K562 (cell line): ENCODE measurements at regions not wholly inside any gene's neighbourhood (a gene's known extent, or its start where the extent isn't known, plus 50 kb on each side); places are given as distances from the start of the nearest gene placed in this dataset.
A peak's percentile ranks its signal among the peaks of the same experiment; 100 is the strongest.

Experiments
- ATAC-seq: fragments of 200-7000 bp; cut with Tn5 transposase; 3 replicates; pipeline ENCODE4 v1.9.1; 2020; ENCODE audit warnings: moderate library complexity
- BruUV-seq: library from RNA; stranded (reverse); fragments of 400-500 nt; replicated peaks from 2 replicates; lab custom pipeline; 2021; lab: Mats Ljungman, UMichigan
- CTCF ChIA-PET: fragments of 300-600 bp; formaldehyde crosslinking; extraction: SDS; loops from one replicate; lab custom pipeline; 2021; ENCODE audit warnings: low intra/inter-chr PET ratio; lab: Yijun Ruan, JAX
- POLR2A ChIA-PET: fragments of 300-600, 350-650 bp; sonication (Branson Sonifier 250); formaldehyde crosslinking; extraction: SDS; loops from one replicate; lab custom pipeline; 2021; ENCODE audit warnings: antibody characterized with exemption, inconsistent platforms; lab: Yijun Ruan, JAX
- DNase-seq, 4 experiments: peaks; one replicate each; pipeline versions ENCODE4 v3.0.0 to v3.0.0-alpha.2; 2011 to 2018; ENCODE audit warnings: low spot score in 3 of 4, mixed read lengths in 3 of 4; ENCODE audit errors: extremely low read depth in 1 of 4
- FAIRE-seq: peaks from 2 replicates; lab custom pipeline; 2011; peaks lifted over from hg19 to GRCh38; lab: Jason Lieb, UNC
- H2AFZ ChIP-seq: 2 replicates; pipeline ENCODE4 v1.6.0; 2011; ENCODE audit warnings: low read depth, low read length, control low read depth, inconsistent platforms
- H3K27ac ChIP-seq: fragments of 200-600 bp; 3 replicates; pipeline ENCODE4 v1.8.0; 2011; ENCODE audit warnings: low read depth, mild to moderate bottlenecking, control low read depth, inconsistent platforms, low read length, moderate library complexity, mixed read lengths; ENCODE audit errors: extremely low read depth
- H3K27me3 ChIP-seq, 2 experiments: fragments of 300-600 bp in 1 of 2; 2 replicates in 1 of 2; 3 replicates in 1 of 2; pipeline versions ENCODE4 v1.6.0 to v1.8.0; 2011; ENCODE audit warnings: inconsistent platforms in 2 of 2, low read length in 2 of 2, mild to moderate bottlenecking in 1 of 2, mixed read lengths in 1 of 2, moderate library complexity in 1 of 2; ENCODE audit not compliant: control insufficient read depth in 2 of 2, insufficient read depth in 2 of 2
- H3K36me3 ChIP-seq: fragments of 300-600 bp; 3 replicates; pipeline ENCODE4 v1.8.0; 2011; ENCODE audit warnings: mild to moderate bottlenecking, low read length, inconsistent platforms; ENCODE audit not compliant: control insufficient read depth, insufficient read depth
- H3K4me1 ChIP-seq, 2 experiments: fragments of 200-600 bp in 1 of 2; replicated peaks in 1 of 2; 2 replicates in 1 of 2; 3 replicates in 1 of 2; pipeline versions ENCODE4 v1.5.1 to v1.8.0; 2011; ENCODE audit warnings: inconsistent platforms in 2 of 2, low read length in 2 of 2, mild to moderate bottlenecking in 1 of 2, mixed read lengths in 1 of 2, moderate library complexity in 1 of 2; ENCODE audit not compliant: control insufficient read depth in 2 of 2, insufficient read depth in 2 of 2
- H3K4me2 ChIP-seq: 2 replicates; pipeline ENCODE4 v1.6.1; 2011; ENCODE audit warnings: low read length, control low read depth, inconsistent platforms, mixed read lengths; ENCODE audit not compliant: insufficient read depth
- H3K4me3 ChIP-seq: fragments of 200-600 bp; sonication (generic), shearing (Covaris generic); 2 replicates; pipeline ENCODE4 v1.5.1; 2016; ENCODE audit warnings: control low read depth, inconsistent platforms
- H3K79me2 ChIP-seq: fragments of 200-600 bp; 3 replicates; pipeline ENCODE4 v1.8.0; 2011; ENCODE audit warnings: low read length, inconsistent platforms; ENCODE audit not compliant: control insufficient read depth, insufficient read depth
- H3K9ac ChIP-seq, 2 experiments: 2 replicates each; pipeline versions ENCODE4 v1.6.0 to v1.6.1; 2011; ENCODE audit warnings: low read depth in 2 of 2, low read length in 2 of 2, control low read depth in 1 of 2, inconsistent platforms in 1 of 2, mild to moderate bottlenecking in 1 of 2, mixed read lengths in 1 of 2; ENCODE audit not compliant: insufficient read depth in 1 of 2
- H3K9me1 ChIP-seq: one replicate; pipeline ENCODE4 v1.6.0; 2011; ENCODE audit warnings: inconsistent platforms, mild to moderate bottlenecking, low read length, moderate library complexity; ENCODE audit not compliant: control insufficient read depth, insufficient read depth
- H3K9me3 ChIP-seq: replicated peaks from 2 replicates; pipeline ENCODE4 v1.5.1; 2011; ENCODE audit warnings: low read depth, low read length, inconsistent platforms; ENCODE audit not compliant: control insufficient read depth, insufficient read depth
- H4K20me1 ChIP-seq: replicated peaks from 2 replicates; pipeline ENCODE4 v1.6.1; 2011; ENCODE audit warnings: low read length, inconsistent platforms, mixed read lengths; ENCODE audit not compliant: control insufficient read depth, insufficient read depth
- CBFA2T2 ChIP-seq: fragments of 450-650 bp; conservative IDR thresholded peaks from 2 replicates; pipeline ENCODE4 v1.6.1; 2017; ENCODE audit warnings: mild to moderate bottlenecking
- KLF1 ChIP-seq: fragments of 450-650 bp; IDR thresholded peaks from 2 replicates; pipeline ENCODE4 v1.6.1; 2016; ENCODE audit warnings: missing genetic modification characterization, missing compliant biosample characterization
- LARP7 ChIP-seq: fragments of 450-650 bp; IDR thresholded peaks from 2 replicates; pipeline ENCODE4 v1.6.1; 2016
- MCM3 ChIP-seq: fragments of 450-650 bp; IDR thresholded peaks from 2 replicates; pipeline ENCODE4 v1.6.1; 2016
- NFE2 ChIP-seq: IDR thresholded peaks from 2 replicates; pipeline ENCODE4 v1.6.1; 2014; ENCODE audit warnings: antibody characterized with exemption, low read depth
- PREB ChIP-seq: sonication (generic); formaldehyde crosslinking; IDR thresholded peaks from 2 replicates; pipeline ENCODE4 v1.8.1; 2023; ENCODE audit warnings: mild to moderate bottlenecking, missing genetic modification reagents
- RFX7 ChIP-seq: fragments of 250-450 bp; sonication (Bioruptor Pico); IDR thresholded peaks from 2 replicates; pipeline ENCODE4 v1.5.1; 2021; ENCODE audit warnings: mild to moderate bottlenecking
- SIX5 ChIP-seq, 2 experiments: IDR thresholded peaks; 2 replicates each; pipeline ENCODE4 v1.6.1; 2011; ENCODE audit warnings: low read length in 2 of 2, borderline replicate concordance in 1 of 2, low read depth in 1 of 2, mild to moderate bottlenecking in 1 of 2, moderate library complexity in 1 of 2; ENCODE audit not compliant: insufficient read depth in 1 of 2
- SRSF3 ChIP-seq: fragments of 200-400 bp; formaldehyde crosslinking; IDR thresholded peaks from 2 replicates; pipeline ENCODE4 v1.6.1; 2016; ENCODE audit warnings: mild to moderate bottlenecking, low read length, moderate library complexity; ENCODE audit not compliant: insufficient read depth
- TGIF2 ChIP-seq: sonication (generic); formaldehyde crosslinking; IDR thresholded peaks from 2 replicates; pipeline ENCODE4 v1.8.1; 2022; ENCODE audit warnings: mild to moderate bottlenecking, missing genetic modification reagents, moderate library complexity
- TRIM25 ChIP-seq: fragments of 450-650 bp; IDR thresholded peaks from 2 replicates; pipeline ENCODE4 v1.7.0; 2016; ENCODE audit warnings: borderline replicate concordance
- ZEB2 ChIP-seq: fragments of 450-650 bp; IDR thresholded peaks from 2 replicates; pipeline ENCODE4 v1.6.1; 2016
- ZFPM2 ChIP-seq: fragments of 250-450 bp; sonication (Bioruptor Pico); IDR thresholded peaks from 2 replicates; pipeline ENCODE4 v1.5.1; 2022; ENCODE audit warnings: mild to moderate bottlenecking
- ZNF507 ChIP-seq: conservative IDR thresholded peaks from 2 replicates; pipeline ENCODE4 v1.6.1; 2017; ENCODE audit warnings: missing genetic modification characterization, missing compliant biosample characterization
- ZNF512 ChIP-seq: IDR thresholded peaks from 2 replicates; pipeline ENCODE4 v1.6.1; 2016; ENCODE audit warnings: missing genetic modification characterization, missing compliant biosample characterization
- ZNF79 ChIP-seq: fragments of 250-450 bp; sonication (Bioruptor Pico); IDR thresholded peaks from 2 replicates; pipeline ENCODE4 v1.4.0; 2020; ENCODE audit warnings: low read depth, mild to moderate bottlenecking, moderate library complexity
- WGBS: fragments of 100-300 bp; shearing (Covaris generic); methylation state at CpG from one replicate; pipeline ENCODE4 v1.1.6; 2016; ENCODE audit warnings: low coverage, mixed read lengths; ENCODE audit not compliant: insufficient coverage; ENCODE audit errors: missing lambda C conversion rate; 5-methylcytosine and 5-hydroxymethylcytosine counted together
- in situ Hi-C: fragments of 300-500 bp; cut with MboI; formaldehyde crosslinking; loops from 4 replicates; pipeline ENCODE4 v1.15.0; 2018; ENCODE audit warnings: inconsistent platforms, mixed read lengths
- intact Hi-C: fragments of 100-400 bp; cut with micrococcal nuclease; formaldehyde crosslinking; loops from 2 replicates; pipeline ENCODE4 v1.14.2; 2022

GRCh38 chr1:67889466-67889865, 56.2 kb upstream of the GNG12 start (continued):
- TF ChIP-seq TRIM25 (no peak), MCM3 (no peak), ZFPM2 (CRISPR knock-in tag) (no peak)

GRCh38 chr1:67888216-67889106, 55.2 kb upstream of the GNG12 start:
- in situ Hi-C loops, result no loop called here
- Histone ChIP-seq H3K4me3 (no peak overlapping the region), H3K27ac (no peak overlapping the region), H3K4me2 (no peak overlapping the region), H3K9ac (no peak overlapping the region), H3K36me3 (no peaks in the 10 kb centered on the region), H2AFZ (peak overlapping the region; percentile 67), H3K9me1 (no peaks in the 10 kb centered on the region), H4K20me1 (no peaks in the 10 kb centered on the region), H3K27me3 (no peaks in the 10 kb centered on the region), H3K9me3 (no peaks in the 10 kb centered on the region), H3K79me2 (no peaks in the 10 kb centered on the region), H3K4me1 (peaks cover 0 to 21% of the 10 kb centered on the region in 2 experiments; a peak in 3 of 5 replicates)
- FAIRE-seq (no peak), ATAC-seq (no peak), DNase-seq (no peak)
- BruUV-seq, result no TSS peak
- intact Hi-C loops, result no loop called here
- 54% methylated on average over 6 of the region's 6 CpGs for WGBS
- POLR2A ChIA-PET, result interaction anchor here (0.6 to 0.8 kb wide), 2 partner anchors 8 to 67 kb away, joined by 3 read pairs; no protein-coding TSS in a partner anchor
- CTCF ChIA-PET, result no interaction called here
- TF ChIP-seq KLF1 (tag) (no peak), RFX7 (no peak), TGIF2 (CRISPR knock-in tag) (no peak), ZNF507 (tag) (no peak), NFE2 (no peak), ZEB2 (no peak), ZNF79 (CRISPR knock-in tag) (no peak), SIX5 (IDR thresholded peaks at IDR 0.05; ENCODE audit: borderline replicate concordance in 1 of 2, insufficient read depth in 1 of 2, low read depth in 1 of 2, low read length in 2 of 2) (no peak), ZNF512 (no peak), CBFA2T2 (no peak), PREB (CRISPR knock-in tag) (no peak), LARP7 (no peak), SRSF3 (no peak)
